Adrenal gland (tissue), 9 donors: ENCODE measurements at regions not wholly inside any gene's neighbourhood (a gene's known extent, or its start where the extent isn't known, plus 50 kb on each side); places are given as distances from the start of the nearest gene placed in this dataset.

Source experiments
- DNase-seq, 7 donors: peaks; one replicate each; pipeline ENCODE4 v3.0.0-alpha.2; 2019 to 2020
- H3K27ac ChIP-seq, 5 donors: fragments of 200-600 bp; sonication (generic) in 4 of 5; 1 replicate in 3 of 5; 2 replicates in 2 of 5; pipeline versions ENCODE4 v1.5.1 to v1.8.0; 2016 to 2020; ENCODE audit warnings: mild to moderate bottlenecking in 1 of 5
- H3K27me3 ChIP-seq: fragments of 200-600 bp; 2 replicates; pipeline ENCODE4 v1.8.0; 2021
- H3K36me3 ChIP-seq, 2 donors: fragments of 200-600 bp; replicated peaks in 1 of 2; 1 replicate in 1 of 2; 2 replicates in 1 of 2; pipeline versions ENCODE4 v1.5.1 to v1.8.0; 2018 to 2022
- H3K4me1 ChIP-seq, 2 donors: fragments of 200-600 bp; replicated peaks in 1 of 2; 1 replicate in 1 of 2; 2 replicates in 1 of 2; pipeline versions ENCODE4 v1.5.1 to v1.8.0; 2018 to 2021
- H3K4me3 ChIP-seq, 4 donors: fragments of 200-600 bp; sonication (generic) in 3 of 4; one replicate each; pipeline ENCODE4 v1.5.1; 2016 to 2018
- H3K9me3 ChIP-seq, 3 donors: fragments of 200-600 bp; sonication (generic) in 1 of 3; replicated peaks in 1 of 3; 1 replicate in 2 of 3; 2 replicates in 1 of 3; pipeline versions ENCODE4 v1.5.1 to v1.8.0; 2016 to 2021
- CTCF ChIP-seq, 6 experiments: fragments of 450-650 bp in 4 of 6; fragments of 200-600 bp in 2 of 6; sonication (generic) in 1 of 6; IDR thresholded peaks; 1 replicate in 5 of 6; 2 replicates in 1 of 6; pipeline versions ENCODE4 v1.5.1 to v1.8.0; 2016 to 2021; ENCODE audit warnings: antibody characterized with exemption in 6 of 6, mild to moderate bottlenecking in 2 of 6, moderate library complexity in 1 of 6
- POLR2A ChIP-seq, 2 donors: fragments of 450-650 bp; IDR thresholded peaks; one replicate each; pipeline ENCODE4 v1.6.1; 2017; ENCODE audit warnings: antibody characterized with exemption in 2 of 2, mild to moderate bottlenecking in 2 of 2, moderate library complexity in 1 of 2
- WGBS, 4 donors: extraction: QIAGEN DNeasy Blood & Tissue Kit in 2 of 4; methylation state at CpG; one replicate each; pipeline versions ENCODE4 v1.1.5 to v1.1.7; 2013 to 2017; 5-methylcytosine and 5-hydroxymethylcytosine counted together
- intact Hi-C, 2 donors: fragments of 100-400 bp; cut with DNase I; formaldehyde crosslinking; loops; one replicate each; pipeline versions ENCODE4 v1.14.1 to v1.15.0; 2022 to 2023
- donor health status: healthy with polysubstance abuse.
- donor health status: Bipolar disorder and iron deficiency.
- donor health status: DM: yes; HTN: yes; CAD: no.
- donor health status: DM: no; HTN: no; CAD: no.
- donor health status: DM: no; HTN: no; CAD: no.

- Histone ChIP-seq H3K4me1 (no peaks in the 10 kb centered on the region), H3K27me3 (no peaks in the 10 kb centered on the region), H3K27ac (no peak overlapping the region), H3K36me3 (no peaks in the 10 kb centered on the region), H3K9me3 (no peaks in the 10 kb centered on the region), H3K4me3 (no peak overlapping the region)
- WGBS, 4 donors, result 59 to 68% (median 61%) methylated on average over 4 of the region's 4 CpGs
- intact Hi-C loops, result no loop called here
- TF ChIP-seq CTCF (IDR thresholded peaks at IDR 0.05) (no peak), POLR2A (IDR thresholded peaks at IDR 0.05) (no peak)
- no peak for DNase-seq
Measured at GRCh38 chr7:52959878-52960660, 75.4 kb upstream of the POM121L12 start.

- intact Hi-C loops, result no loop called here
- 69 to 92% (median 89%) methylated on average over 1 of the region's 1 CpG for WGBS, 4 donors
- DNase-seq, result no peak
- Histone ChIP-seq H3K9me3 (no peaks in the 10 kb centered on the region), H3K4me1 (no peaks in the 10 kb centered on the region), H3K27ac (no peak overlapping the region), H3K36me3 (no peaks in the 10 kb centered on the region), H3K27me3 (no peaks in the 10 kb centered on the region), H3K4me3 (no peak overlapping the region)
- TF ChIP-seq CTCF (IDR thresholded peaks at IDR 0.05) (no peak), POLR2A (IDR thresholded peaks at IDR 0.05) (no peak)
Measured at GRCh38 chr7:52959336-52959735, 76.1 kb upstream of the POM121L12 start.

GRCh38 chr7:52958621-52959140 is 76.8 kb upstream of the POM121L12 start:
- no peaks in the 10 kb centered on the region for H3K27me3 ChIP-seq
- no peak overlapping the region for H3K4me3 ChIP-seq
- no peaks in the 10 kb centered on the region for H3K36me3 ChIP-seq
- H3K9me3 ChIP-seq, result no peaks in the 10 kb centered on the region
- intact Hi-C loops, result no loop called here
- no peak overlapping the region for H3K27ac ChIP-seq
- H3K4me1 ChIP-seq, result no peaks in the 10 kb centered on the region
- no peak for DNase-seq
- WGBS, 4 donors, result 73 to 81% (median 77%) methylated on average over 4 of the region's 4 CpGs
- TF ChIP-seq POLR2A (IDR thresholded peaks at IDR 0.05), result no peak
- no peak for TF ChIP-seq CTCF (IDR thresholded peaks at IDR 0.05)

GRCh38 chr7:52956379-52956915 is 79.0 kb upstream of the POM121L12 start:
- H3K4me3 ChIP-seq, result no peak overlapping the region
- H3K36me3 ChIP-seq, result no peaks in the 10 kb centered on the region
- intact Hi-C loops, result no loop called here
- no peak for TF ChIP-seq CTCF (IDR thresholded peaks at IDR 0.05)
- no peak for TF ChIP-seq POLR2A (IDR thresholded peaks at IDR 0.05)
- H3K27ac ChIP-seq, result no peak overlapping the region
- no peaks in the 10 kb centered on the region for H3K9me3 ChIP-seq
- no peaks in the 10 kb centered on the region for H3K27me3 ChIP-seq
- H3K4me1 ChIP-seq, result no peaks in the 10 kb centered on the region
- no peak for DNase-seq
- 30 to 39% (median 35%) methylated on average over 10 of the region's 10 CpGs for WGBS, 4 donors
